LNCAP (cell line): ENCODE measurements at regions not wholly inside any gene's neighbourhood (a gene's known extent, or its start where the extent isn't known, plus 50 kb on each side); places are given as distances from the start of the nearest gene placed in this dataset.

Experiments used
- CTCF ChIP-seq: fragments of 450-650 bp; IDR thresholded peaks from 2 replicates; pipeline ENCODE4 v1.5.1; 2017; ENCODE audit warnings: mild to moderate bottlenecking

- TF ChIP-seq CTCF, result no peak
Measured at GRCh38 chr20:16662467-16662866, 67.4 kb upstream of the SNRPB2 start.

GRCh38 chr20:16661756-16662155 is 68.1 kb upstream of the SNRPB2 start:
- TF ChIP-seq CTCF, result no peak

DNA sequence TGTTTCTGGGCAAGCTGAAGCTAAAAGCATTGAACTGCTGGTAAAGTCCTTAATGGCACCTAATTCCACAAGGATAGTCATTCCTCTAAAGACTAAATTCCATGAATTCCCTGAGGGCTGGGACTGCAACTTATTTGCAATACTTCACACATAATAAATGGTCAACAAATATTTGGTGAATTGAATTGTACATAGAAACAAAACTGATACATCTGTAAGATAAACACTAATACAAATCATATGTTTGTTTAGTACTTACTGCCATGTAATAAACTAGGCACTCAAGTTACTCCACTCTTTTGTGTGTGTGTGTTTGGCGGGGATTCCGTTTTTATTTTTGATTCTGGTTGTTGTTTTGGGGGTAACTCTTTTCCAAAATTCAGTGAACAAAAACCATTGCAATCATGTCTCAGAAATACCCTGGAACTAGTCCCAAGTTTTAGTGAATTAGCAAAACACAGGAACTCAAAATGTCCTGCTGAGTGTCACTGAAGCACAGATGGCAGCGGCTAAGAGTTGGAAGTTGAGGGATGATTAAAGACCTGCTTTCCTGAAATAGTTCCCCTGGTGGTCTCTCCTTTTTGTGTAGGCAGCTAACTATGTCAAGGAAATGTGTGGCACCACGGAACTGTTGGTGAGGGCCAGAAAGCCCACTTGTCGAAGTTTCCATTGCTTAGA is 74.8 kb upstream of the SNRPB2 start:
- TF ChIP-seq CTCF, result no peak

DNA sequence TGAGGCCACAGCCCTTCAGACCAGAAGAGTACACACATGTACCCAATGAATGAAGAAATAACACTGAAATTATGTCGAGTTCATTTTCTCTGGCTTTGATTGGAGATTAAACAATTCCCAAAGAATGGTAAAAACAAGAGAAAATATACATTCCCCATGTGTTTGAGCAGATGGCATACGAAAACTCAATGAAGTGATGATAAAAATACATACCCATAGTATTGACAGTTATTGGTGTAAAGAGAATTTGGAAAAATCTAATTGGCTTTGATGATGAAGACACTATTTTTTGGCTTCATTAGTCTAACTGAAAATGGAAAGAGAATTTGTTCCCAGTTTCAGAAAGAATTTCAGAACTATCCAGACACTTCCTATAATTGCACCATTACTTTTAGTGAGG is 76.6 kb upstream of the SNRPB2 start:
- TF ChIP-seq CTCF, result no peak

- no peak for TF ChIP-seq CTCF
Measured at GRCh38 chr20:16647875-16648597, 74.8 kb upstream of the KIF16B start.

DNA sequence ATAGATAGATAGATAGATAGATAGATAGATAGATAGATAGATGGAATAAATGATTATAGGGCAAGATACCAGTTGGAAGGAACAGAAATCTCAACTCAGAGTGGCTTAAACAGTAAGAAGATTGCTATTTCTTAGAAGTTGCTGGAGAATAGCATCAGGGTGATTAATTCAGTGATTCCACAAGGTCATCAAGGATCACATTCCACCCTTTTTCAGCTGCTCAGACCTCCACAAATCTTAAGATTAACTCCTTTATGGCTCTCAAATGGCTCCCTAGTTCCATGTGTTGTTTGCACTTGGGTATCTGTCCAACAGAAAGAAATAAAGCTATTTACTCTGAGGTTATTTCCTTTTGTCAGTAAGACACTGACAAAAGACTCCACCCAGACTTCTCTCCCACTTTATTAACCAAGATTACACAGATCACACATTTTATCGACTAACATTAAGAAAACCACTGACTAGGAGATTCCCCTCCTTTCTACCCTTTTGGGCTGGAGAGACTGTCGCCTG is 68.3 kb upstream of the KIF16B start:
- TF ChIP-seq CTCF, result no peak

GRCh38 chr20:16639027-16639941 is 66.0 kb upstream of the KIF16B start:
- no peak for TF ChIP-seq CTCF
